ENCODE measurements at regions not wholly inside any gene's neighbourhood (a gene's known extent, or its start where the extent isn't known, plus 50 kb on each side); places are given as distances from the start of the nearest gene placed in this dataset.

GRCh38 chr22:49568751-49569285, 258.9 kb downstream of the BRD1 start:
- ChIA-PET RAD21 (ENCODE audit: low non-redundant PET in 1 of 2, low total read pairs in 2 of 2, uncharacterized antibody in 2 of 2, unreplicated experiment in 2 of 2) (no interaction called here), CTCF (no interaction called here), POLR2A (no interaction called here)
- no peaks in the 10 kb centered on the region for H3K4me1 ChIP-seq (ENCODE audit: control insufficient read depth in 1 of 2, insufficient read depth in 2 of 2, low read length in 2 of 2)
- no peak overlapping the region for H3K27ac ChIP-seq (ENCODE audit: low read depth, low read length)
- no peaks in the 10 kb centered on the region for H3K36me3 ChIP-seq (ENCODE audit: control insufficient read depth in 1 of 2, insufficient read depth in 2 of 2, low read length in 2 of 2)
- no peaks in the 10 kb centered on the region for H3K9me2 ChIP-seq (ENCODE audit: insufficient read depth)
- H3K9me3 ChIP-seq (ENCODE audit: control insufficient read depth in 1 of 2, insufficient read depth in 1 of 2, low read depth in 1 of 2, low read length in 2 of 2), result no peaks in the 10 kb centered on the region
- intact Hi-C loops (cut with micrococcal nuclease), result no loop called here
- H3K4me2 ChIP-seq (ENCODE audit: low read length), result no peak overlapping the region
- no TSS peak for BruUV-seq (replicated peaks)
- peaks cover 9% of the 10 kb centered on the region for H3K79me2 ChIP-seq (ENCODE audit: insufficient read depth, low read length)
- H3K9ac ChIP-seq (ENCODE audit: low read length), result no peak overlapping the region
- ATAC-seq (no peak), DNase-seq (ENCODE audit: low read depth, low spot score) (no peak)
- TF ChIP-seq EZH2 (IDR thresholded peaks at IDR 0.05) (no peak), JUND (IDR thresholded peaks at IDR 0.05) (no peak), RAD21 (IDR thresholded peaks at IDR 0.05; ENCODE audit: low read depth) (no peak), SIN3A (IDR thresholded peaks at IDR 0.05; ENCODE audit: low read depth) (no peak), CBX3 (IDR thresholded peaks at IDR 0.05; ENCODE audit: low read depth) (no peak), FOSL1 (IDR thresholded peaks at IDR 0.05; ENCODE audit: low read depth) (no peak), EGR1 (IDR thresholded peaks at IDR 0.05; ENCODE audit: low read depth) (no peak), REST (IDR thresholded peaks at IDR 0.05; ENCODE audit: low read depth) (no peak), ELF1 (IDR thresholded peaks at IDR 0.05; ENCODE audit: borderline replicate concordance, low read depth) (no peak), CTCF (IDR thresholded peaks at IDR 0.05 in 2 of 3, conservative IDR thresholded peaks at IDR 0.05 in 1 of 3; ENCODE audit: borderline replicate concordance in 1 of 3, insufficient read depth in 1 of 3, low read depth in 2 of 3, low read length in 2 of 3) (no peak), TCF7L2 (IDR thresholded peaks at IDR 0.05; ENCODE audit: borderline replicate concordance, extremely low read depth, insufficient read depth, insufficient read length) (no peak), EZH2phosphoT487 (IDR thresholded peaks at IDR 0.05; ENCODE audit: borderline replicate concordance) (no peak), CEBPB (IDR thresholded peaks at IDR 0.05; ENCODE audit: low read depth) (no peak), ZFX (IDR thresholded peaks at IDR 0.05) (no peak), SRF (IDR thresholded peaks at IDR 0.05; ENCODE audit: low read depth) (no peak), POLR2AphosphoS5 (IDR thresholded peaks at IDR 0.05; ENCODE audit: low read depth, low read length) (no peak), YY1 (IDR thresholded peaks at IDR 0.05; ENCODE audit: extremely low read depth, insufficient replicate concordance, low read depth, low read length) (no peak), ZNF274 (IDR thresholded peaks at IDR 0.05; ENCODE audit: low read depth, low read length) (no peak)
- TF ChIP-seq, protein P1, sequence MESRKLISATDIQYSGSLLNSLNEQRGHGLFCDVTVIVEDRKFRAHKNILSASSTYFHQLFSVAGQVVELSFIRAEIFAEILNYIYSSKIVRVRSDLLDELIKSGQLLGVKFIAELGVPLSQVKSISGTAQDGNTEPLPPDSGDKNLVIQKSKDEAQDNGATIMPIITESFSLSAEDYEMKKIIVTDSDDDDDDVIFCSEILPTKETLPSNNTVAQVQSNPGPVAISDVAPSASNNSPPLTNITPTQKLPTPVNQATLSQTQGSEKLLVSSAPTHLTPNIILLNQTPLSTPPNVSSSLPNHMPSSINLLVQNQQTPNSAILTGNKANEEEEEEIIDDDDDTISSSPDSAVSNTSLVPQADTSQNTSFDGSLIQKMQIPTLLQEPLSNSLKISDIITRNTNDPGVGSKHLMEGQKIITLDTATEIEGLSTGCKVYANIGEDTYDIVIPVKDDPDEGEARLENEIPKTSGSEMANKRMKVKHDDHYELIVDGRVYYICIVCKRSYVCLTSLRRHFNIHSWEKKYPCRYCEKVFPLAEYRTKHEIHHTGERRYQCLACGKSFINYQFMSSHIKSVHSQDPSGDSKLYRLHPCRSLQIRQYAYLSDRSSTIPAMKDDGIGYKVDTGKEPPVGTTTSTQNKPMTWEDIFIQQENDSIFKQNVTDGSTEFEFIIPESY (IDR thresholded peaks at IDR 0.05; ENCODE audit: extremely low read depth, insufficient replicate concordance, low read length), result no peak
- TF ChIP-seq, protein P2, sequence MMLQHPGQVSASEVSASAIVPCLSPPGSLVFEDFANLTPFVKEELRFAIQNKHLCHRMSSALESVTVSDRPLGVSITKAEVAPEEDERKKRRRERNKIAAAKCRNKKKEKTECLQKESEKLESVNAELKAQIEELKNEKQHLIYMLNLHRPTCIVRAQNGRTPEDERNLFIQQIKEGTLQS (IDR thresholded peaks at IDR 0.05), result no peak
- H3K27me3 ChIP-seq (ENCODE audit: insufficient read depth, low read length), result no peaks in the 10 kb centered on the region; the same call in 1 of the 2 replicates
- H2AFZ ChIP-seq (ENCODE audit: low read depth, low read length, poor library complexity, severe bottlenecking), result no peak overlapping the region
- H4K20me1 ChIP-seq (ENCODE audit: insufficient read depth), result no peaks in the 10 kb centered on the region
- no peak overlapping the region for H3K4me3 ChIP-seq (replicated peaks in 1 of 2; ENCODE audit: low read depth in 1 of 2, low read length in 2 of 2)
